Duodenal mucosa (tissue), 2 donors: ENCODE measurements at regions not wholly inside any gene's neighbourhood (a gene's known extent, or its start where the extent isn't known, plus 50 kb on each side); places are given as distances from the start of the nearest gene placed in this dataset.

Source experiments
- H3K27ac ChIP-seq: one replicate; pipeline ENCODE4 v1.7.0; 2013; ENCODE audit warnings: low read depth, low read length
- H3K27me3 ChIP-seq, 2 donors: one replicate each; pipeline ENCODE4 v1.7.0; 2013; ENCODE audit warnings: low read length in 2 of 2, control low read depth in 1 of 2; ENCODE audit not compliant: insufficient read depth in 2 of 2, control insufficient read depth in 1 of 2
- H3K36me3 ChIP-seq, 2 donors: one replicate each; pipeline ENCODE4 v1.7.0; 2013; ENCODE audit warnings: low read length in 2 of 2, control low read depth in 1 of 2; ENCODE audit not compliant: insufficient read depth in 2 of 2, control insufficient read depth in 1 of 2
- H3K4me1 ChIP-seq, 2 donors: one replicate each; pipeline ENCODE4 v1.7.0; 2013; ENCODE audit warnings: low read length in 2 of 2, control low read depth in 1 of 2; ENCODE audit not compliant: insufficient read depth in 2 of 2, control insufficient read depth in 1 of 2
- H3K4me3 ChIP-seq, 2 donors: one replicate each; pipeline ENCODE4 v1.7.0; 2013; ENCODE audit warnings: low read length in 2 of 2, low read depth in 1 of 2
- H3K9ac ChIP-seq, 2 donors: one replicate each; pipeline ENCODE4 v1.7.0; 2013; ENCODE audit warnings: low read length in 2 of 2, low read depth in 1 of 2
- H3K9me3 ChIP-seq, 2 donors: one replicate each; pipeline ENCODE4 v1.7.0; 2013; ENCODE audit warnings: low read length in 2 of 2, control low read depth in 1 of 2; ENCODE audit not compliant: control insufficient read depth in 1 of 2

GRCh38 chr9:78848061-78848460, 551.1 kb downstream of the PSAT1 start:
- Histone ChIP-seq H3K4me3 (no peak overlapping the region), H3K9me3 (peaks cover 0 to 5% of the 10 kb centered on the region in 2 donors), H3K4me1 (no peaks in the 10 kb centered on the region), H3K9ac (no peak overlapping the region), H3K36me3 (no peaks in the 10 kb centered on the region), H3K27ac (no peak overlapping the region), H3K27me3 (no peaks in the 10 kb centered on the region)

GRCh38 chr9:78856144-78856543, 559.2 kb downstream of the PSAT1 start:
- Histone ChIP-seq H3K36me3 (no peaks in the 10 kb centered on the region), H3K9me3 (no peaks in the 10 kb centered on the region), H3K27ac (no peak overlapping the region), H3K27me3 (no peaks in the 10 kb centered on the region), H3K4me3 (no peak overlapping the region), H3K4me1 (no peaks in the 10 kb centered on the region), H3K9ac (no peak overlapping the region)

GRCh38 chr9:78856781-78857180, 559.9 kb downstream of the PSAT1 start:
- Histone ChIP-seq H3K4me1 (no peaks in the 10 kb centered on the region), H3K27ac (no peak overlapping the region)

GRCh38 chr9:78857373-78858225, 560.7 kb downstream of the PSAT1 start:
- Histone ChIP-seq H3K27ac (no peak overlapping the region), H3K4me3 (no peak overlapping the region), H3K36me3 (no peaks in the 10 kb centered on the region), H3K9ac (no peak overlapping the region), H3K9me3 (peaks cover 0 to 2% of the 10 kb centered on the region in 2 donors), H3K27me3 (no peaks in the 10 kb centered on the region), H3K4me1 (no peaks in the 10 kb centered on the region)

More at GRCh38 chr9:78856781-78857180, 559.9 kb downstream of the PSAT1 start:
- no peaks in the 10 kb centered on the region for H3K27me3 ChIP-seq
- H3K4me3 ChIP-seq, result no peak overlapping the region
- no peaks in the 10 kb centered on the region for H3K36me3 ChIP-seq
- H3K9ac ChIP-seq, result no peak overlapping the region
- no peaks in the 10 kb centered on the region for H3K9me3 ChIP-seq

- Histone ChIP-seq H3K4me3 (no peak overlapping the region), H3K4me1 (no peaks in the 10 kb centered on the region), H3K9me3 (peaks cover 0 to 2% of the 10 kb centered on the region in 2 donors), H3K27me3 (no peaks in the 10 kb centered on the region), H3K36me3 (no peaks in the 10 kb centered on the region), H3K27ac (no peak overlapping the region), H3K9ac (no peak overlapping the region)
These were observed 561.3 kb downstream of the PSAT1 start for GRCh38 chr9:78858266-78858665.

- H3K4me3 ChIP-seq, result no peak overlapping the region
- no peaks in the 10 kb centered on the region for H3K27me3 ChIP-seq
- H3K9ac ChIP-seq, result no peak overlapping the region
- H3K9me3 ChIP-seq, result peaks cover 0 to 2% of the 10 kb centered on the region in 2 donors
- no peaks in the 10 kb centered on the region for H3K36me3 ChIP-seq
- no peaks in the 10 kb centered on the region for H3K4me1 ChIP-seq
- no peak overlapping the region for H3K27ac ChIP-seq
These were observed 564.0 kb downstream of the PSAT1 start for GRCh38 chr9:78860801-78861475.

- H3K4me1 ChIP-seq, result no peaks in the 10 kb centered on the region
- H3K27ac ChIP-seq, result no peak overlapping the region
- H3K9me3 ChIP-seq, result peaks cover 0 to 2% of the 10 kb centered on the region in 2 donors
- H3K27me3 ChIP-seq, result no peaks in the 10 kb centered on the region
- no peak overlapping the region for H3K4me3 ChIP-seq
- no peak overlapping the region for H3K9ac ChIP-seq
- H3K36me3 ChIP-seq, result no peaks in the 10 kb centered on the region
These were observed 566.6 kb downstream of the PSAT1 start for GRCh38 chr9:78863531-78863930.

GRCh38 chr9:78865737-78866136, 568.8 kb downstream of the PSAT1 start:
- H3K4me3 ChIP-seq, result no peak overlapping the region
- H3K27ac ChIP-seq, result no peak overlapping the region
- H3K36me3 ChIP-seq, result no peaks in the 10 kb centered on the region
- no peaks in the 10 kb centered on the region for H3K27me3 ChIP-seq
- no peaks in the 10 kb centered on the region for H3K4me1 ChIP-seq
- H3K9ac ChIP-seq, result no peak overlapping the region
- peaks cover 0 to 2% of the 10 kb centered on the region in 2 donors for H3K9me3 ChIP-seq

- peaks cover 0 to 2% of the 10 kb centered on the region in 2 donors for H3K9me3 ChIP-seq
- no peak overlapping the region for H3K27ac ChIP-seq
- H3K4me1 ChIP-seq, result no peaks in the 10 kb centered on the region
- no peak overlapping the region for H3K9ac ChIP-seq
- no peak overlapping the region for H3K4me3 ChIP-seq
- no peaks in the 10 kb centered on the region for H3K27me3 ChIP-seq
- no peaks in the 10 kb centered on the region for H3K36me3 ChIP-seq
These were observed 569.5 kb downstream of the PSAT1 start for GRCh38 chr9:78866207-78867132.
